ENCODE measurements at regions not wholly inside any gene's neighbourhood (a gene's known extent, or its start where the extent isn't known, plus 50 kb on each side); places are given as distances from the start of the nearest gene placed in this dataset.

- no peaks in the 10 kb centered on the region for H3K9me3 ChIP-seq (ENCODE audit: control insufficient read depth, insufficient read depth, low read length)
- no peak for TF ChIP-seq EZH2phosphoT487 (IDR thresholded peaks at IDR 0.05; ENCODE audit: borderline replicate concordance, low read length)
- no peak for TF ChIP-seq CTCF (IDR thresholded peaks at IDR 0.05; ENCODE audit: low read depth, low read length, poor library complexity, severe bottlenecking)
- H3K79me2 ChIP-seq (ENCODE audit: control insufficient read depth, low read length) = no peaks in the 10 kb centered on the region
- H3K4me1 ChIP-seq (ENCODE audit: control insufficient read depth, low read length) = no peaks in the 10 kb centered on the region
- no peak overlapping the region for H3K27ac ChIP-seq (ENCODE audit: low read depth, low read length)
- H3K27me3 ChIP-seq (ENCODE audit: control insufficient read depth, low read length) = no peaks in the 10 kb centered on the region
- H3K9me2 ChIP-seq (replicated peaks; ENCODE audit: control insufficient read depth, low read length) = no peaks in the 10 kb centered on the region; the same call in 1 of the 2 replicates
- no peaks in the 10 kb centered on the region for H3K36me3 ChIP-seq (ENCODE audit: control insufficient read depth, low read length)
- H3K4me2 ChIP-seq (ENCODE audit: low read length) = no peak overlapping the region
- H3F3A ChIP-seq (ENCODE audit: control insufficient read depth, insufficient read depth) = no peaks in the 10 kb centered on the region
- no peak overlapping the region for H3K4me3 ChIP-seq (ENCODE audit: low read length)
- no peaks in the 10 kb centered on the region for H4K20me1 ChIP-seq (ENCODE audit: control insufficient read depth, insufficient read depth, low read depth, low read length)
These were observed 482.3 kb upstream of the KLHL29 start for GRCh38 chr2:22902662-22903165.

GRCh38 chr2:22903616-22904015, 481.4 kb upstream of the KLHL29 start:
- Histone ChIP-seq H3K27me3 (ENCODE audit: control insufficient read depth, low read length) (no peaks in the 10 kb centered on the region), H3K27ac (ENCODE audit: low read depth, low read length) (no peak overlapping the region), H3K4me1 (ENCODE audit: control insufficient read depth, low read length) (no peaks in the 10 kb centered on the region), H3K36me3 (ENCODE audit: control insufficient read depth, low read length) (no peaks in the 10 kb centered on the region), H3F3A (ENCODE audit: control insufficient read depth, insufficient read depth) (no peaks in the 10 kb centered on the region), H3K9me3 (ENCODE audit: control insufficient read depth, insufficient read depth, low read length) (no peaks in the 10 kb centered on the region), H3K9me2 (replicated peaks; ENCODE audit: control insufficient read depth, low read length) (no peaks in the 10 kb centered on the region; the same call in 1 of the 2 replicates), H4K20me1 (ENCODE audit: control insufficient read depth, insufficient read depth, low read depth, low read length) (no peaks in the 10 kb centered on the region), H3K79me2 (ENCODE audit: control insufficient read depth, low read length) (no peaks in the 10 kb centered on the region), H3K4me2 (ENCODE audit: low read length) (no peak overlapping the region), H3K4me3 (ENCODE audit: low read length) (no peak overlapping the region)
- TF ChIP-seq EZH2phosphoT487 (IDR thresholded peaks at IDR 0.05; ENCODE audit: borderline replicate concordance, low read length) (no peak), CTCF (IDR thresholded peaks at IDR 0.05; ENCODE audit: low read depth, low read length, poor library complexity, severe bottlenecking) (no peak)

GRCh38 chr2:22904126-22904684, 480.8 kb upstream of the KLHL29 start:
- no peaks in the 10 kb centered on the region for H3K27me3 ChIP-seq (ENCODE audit: control insufficient read depth, low read length)
- H3K4me1 ChIP-seq (ENCODE audit: control insufficient read depth, low read length) = no peaks in the 10 kb centered on the region
- no peaks in the 10 kb centered on the region for H3K36me3 ChIP-seq (ENCODE audit: control insufficient read depth, low read length)
- no peak overlapping the region for H3K27ac ChIP-seq (ENCODE audit: low read depth, low read length)
- no peaks in the 10 kb centered on the region for H3F3A ChIP-seq (ENCODE audit: control insufficient read depth, insufficient read depth)
- no peaks in the 10 kb centered on the region for H3K79me2 ChIP-seq (ENCODE audit: control insufficient read depth, low read length)
- no peaks in the 10 kb centered on the region for H3K9me3 ChIP-seq (ENCODE audit: control insufficient read depth, insufficient read depth, low read length)
- no peak overlapping the region for H3K4me3 ChIP-seq (ENCODE audit: low read length)
- TF ChIP-seq EZH2phosphoT487 (IDR thresholded peaks at IDR 0.05; ENCODE audit: borderline replicate concordance, low read length) (no peak), CTCF (IDR thresholded peaks at IDR 0.05; ENCODE audit: low read depth, low read length, poor library complexity, severe bottlenecking) (peak; percentile 76)
- H3K9me2 ChIP-seq (replicated peaks; ENCODE audit: control insufficient read depth, low read length) = no peaks in the 10 kb centered on the region; the same call in 1 of the 2 replicates
- no peak overlapping the region for H3K4me2 ChIP-seq (ENCODE audit: low read length)
- H4K20me1 ChIP-seq (ENCODE audit: control insufficient read depth, insufficient read depth, low read depth, low read length) = no peaks in the 10 kb centered on the region
